Suprapubic skin (tissue), 4 donors: ENCODE measurements at regions not wholly inside any gene's neighbourhood (a gene's known extent, or its start where the extent isn't known, plus 50 kb on each side); places are given as distances from the start of the nearest gene placed in this dataset.

Source experiments
- DNase-seq, 2 donors: peaks; one replicate each; pipeline ENCODE4 v3.0.0-alpha.2; 2019; ENCODE audit warnings: low spot score in 2 of 2
- H3K27ac ChIP-seq: fragments of 200-600 bp; sonication (generic); one replicate; pipeline ENCODE4 v1.5.1; 2019
- H3K27me3 ChIP-seq: fragments of 200-600 bp; sonication (generic); one replicate; pipeline ENCODE4 v1.5.1; 2019
- H3K36me3 ChIP-seq: fragments of 200-600 bp; sonication (generic); one replicate; pipeline ENCODE4 v1.5.1; 2019
- H3K4me1 ChIP-seq: fragments of 200-600 bp; sonication (generic); one replicate; pipeline ENCODE4 v1.5.1; 2019
- H3K4me3 ChIP-seq: fragments of 200-600 bp; sonication (generic); one replicate; pipeline ENCODE4 v1.5.1; 2019; ENCODE audit warnings: mild to moderate bottlenecking
- H3K9me3 ChIP-seq: fragments of 200-600 bp; sonication (generic); one replicate; pipeline ENCODE4 v1.5.1; 2019
- EP300 ChIP-seq: sonication (generic); formaldehyde crosslinking; IDR thresholded peaks from one replicate; pipeline ENCODE4 v1.6.1; 2017; ENCODE audit warnings: antibody characterized with exemption
- POLR2A ChIP-seq, 2 donors: fragments of 450-650 bp; IDR thresholded peaks; one replicate each; pipeline ENCODE4 v1.6.1; 2017; ENCODE audit warnings: antibody characterized with exemption in 2 of 2, mild to moderate bottlenecking in 2 of 2, moderate library complexity in 2 of 2
- POLR2AphosphoS5 ChIP-seq, 3 donors: sonication (generic); formaldehyde crosslinking; IDR thresholded peaks; one replicate each; pipeline ENCODE4 v1.6.1; 2017; ENCODE audit warnings: antibody characterized with exemption in 3 of 3
- WGBS: methylation state at CpG from one replicate; pipeline ENCODE4 v1.1.5; 2018; 5-methylcytosine and 5-hydroxymethylcytosine counted together
- TF ChIP-seq, protein P1 (sequence below), 2 donors: fragments of 200-600 bp in 1 of 2; fragments of 450-650 bp in 1 of 2; sonication (generic) in 1 of 2; IDR thresholded peaks; one replicate each; pipeline ENCODE4 v1.5.1; 2016 to 2019; ENCODE audit warnings: antibody characterized with exemption in 2 of 2, mild to moderate bottlenecking in 1 of 2, moderate library complexity in 1 of 2

DNA sequence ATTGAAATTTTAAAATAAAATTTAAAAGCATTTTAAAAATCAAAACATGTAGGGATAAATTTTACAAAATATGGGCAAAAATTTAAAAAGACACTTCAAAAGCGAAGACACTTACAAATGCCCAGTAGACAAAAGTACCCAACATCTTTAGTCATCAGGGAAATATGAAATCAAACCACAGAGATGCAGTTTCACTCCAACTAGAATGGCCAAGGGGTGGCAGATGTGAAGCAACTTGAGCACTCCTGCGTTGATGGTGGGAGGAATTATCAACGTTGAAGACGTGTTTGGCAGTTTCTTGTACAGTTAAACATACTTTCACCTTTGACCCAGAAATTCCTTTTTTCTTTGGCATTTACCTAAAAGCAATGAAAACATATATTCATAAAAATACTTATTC lies 518.0 kb upstream of the SGCG start:
- no peak for DNase-seq
- no peaks in the 10 kb centered on the region for H3K27me3 ChIP-seq
- H3K9me3 ChIP-seq: no peaks in the 10 kb centered on the region
- TF ChIP-seq POLR2A (IDR thresholded peaks at IDR 0.05) (no peak), POLR2AphosphoS5 (IDR thresholded peaks at IDR 0.05) (no peak), EP300 (no peak)
- TF ChIP-seq, protein P1, sequence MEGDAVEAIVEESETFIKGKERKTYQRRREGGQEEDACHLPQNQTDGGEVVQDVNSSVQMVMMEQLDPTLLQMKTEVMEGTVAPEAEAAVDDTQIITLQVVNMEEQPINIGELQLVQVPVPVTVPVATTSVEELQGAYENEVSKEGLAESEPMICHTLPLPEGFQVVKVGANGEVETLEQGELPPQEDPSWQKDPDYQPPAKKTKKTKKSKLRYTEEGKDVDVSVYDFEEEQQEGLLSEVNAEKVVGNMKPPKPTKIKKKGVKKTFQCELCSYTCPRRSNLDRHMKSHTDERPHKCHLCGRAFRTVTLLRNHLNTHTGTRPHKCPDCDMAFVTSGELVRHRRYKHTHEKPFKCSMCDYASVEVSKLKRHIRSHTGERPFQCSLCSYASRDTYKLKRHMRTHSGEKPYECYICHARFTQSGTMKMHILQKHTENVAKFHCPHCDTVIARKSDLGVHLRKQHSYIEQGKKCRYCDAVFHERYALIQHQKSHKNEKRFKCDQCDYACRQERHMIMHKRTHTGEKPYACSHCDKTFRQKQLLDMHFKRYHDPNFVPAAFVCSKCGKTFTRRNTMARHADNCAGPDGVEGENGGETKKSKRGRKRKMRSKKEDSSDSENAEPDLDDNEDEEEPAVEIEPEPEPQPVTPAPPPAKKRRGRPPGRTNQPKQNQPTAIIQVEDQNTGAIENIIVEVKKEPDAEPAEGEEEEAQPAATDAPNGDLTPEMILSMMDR (IDR thresholded peaks at IDR 0.05): no peak
- H3K4me1 ChIP-seq: no peaks in the 10 kb centered on the region
- WGBS: 64% methylated on average over 4 of the region's 4 CpGs
- H3K4me3 ChIP-seq: no peak overlapping the region
- no peak overlapping the region for H3K27ac ChIP-seq
- H3K36me3 ChIP-seq: no peaks in the 10 kb centered on the region

DNA sequence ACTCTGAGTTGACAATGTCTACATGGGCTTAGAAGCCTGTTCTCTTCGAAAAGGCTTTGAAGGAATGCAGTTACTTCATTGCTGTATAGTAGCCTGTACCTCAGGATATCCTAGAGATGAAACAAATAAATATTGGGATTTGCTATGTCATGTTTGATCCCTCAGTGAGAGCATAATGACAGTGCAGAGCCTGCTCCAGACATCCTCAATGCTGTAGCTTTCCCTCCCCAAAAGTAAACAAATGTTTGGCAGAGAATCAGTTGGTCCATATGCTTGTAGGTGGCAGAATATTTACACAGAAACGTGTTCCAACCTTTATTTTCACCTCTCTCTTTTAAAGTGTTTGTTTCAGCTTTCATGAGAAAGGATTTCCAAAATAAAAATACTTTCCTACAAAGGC lies 515.3 kb upstream of the SGCG start:
- no peak for TF ChIP-seq EP300
- TF ChIP-seq, protein P1 (IDR thresholded peaks at IDR 0.05): no peak
- TF ChIP-seq POLR2AphosphoS5 (IDR thresholded peaks at IDR 0.05): no peak
- TF ChIP-seq POLR2A (IDR thresholded peaks at IDR 0.05): no peak
- 35% methylated on average over 2 of the region's 2 CpGs for WGBS

DNA sequence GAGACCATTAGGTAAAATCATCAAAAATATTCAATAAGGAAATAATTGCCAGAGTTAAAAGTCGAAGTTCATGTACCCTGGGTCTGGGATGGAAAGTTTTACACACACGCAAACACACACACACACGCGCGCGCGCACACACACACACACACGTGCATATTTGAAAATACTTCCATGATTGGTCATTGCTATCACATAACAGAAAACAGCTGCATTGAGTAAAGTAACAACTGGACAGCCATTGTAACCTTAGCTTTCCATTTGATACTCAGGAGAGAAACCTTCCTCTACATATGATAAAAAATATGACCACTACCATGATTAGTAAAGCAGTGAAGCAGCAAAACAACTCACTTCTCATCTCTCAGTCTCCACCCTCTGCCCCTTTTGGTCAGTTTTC lies 490.0 kb upstream of the SGCG start:
- WGBS: 84% methylated on average over 8 of the region's 8 CpGs
- no peak for DNase-seq
- no peak for TF ChIP-seq EP300
- TF ChIP-seq, protein P1 (IDR thresholded peaks at IDR 0.05): no peak
- TF ChIP-seq POLR2AphosphoS5 (IDR thresholded peaks at IDR 0.05): no peak
- TF ChIP-seq POLR2A (IDR thresholded peaks at IDR 0.05): no peak
- Histone ChIP-seq H3K4me1 (no peaks in the 10 kb centered on the region), H3K4me3 (no peak overlapping the region), H3K27ac (no peak overlapping the region), H3K27me3 (no peaks in the 10 kb centered on the region), H3K36me3 (no peaks in the 10 kb centered on the region), H3K9me3 (peaks cover 7% of the 10 kb centered on the region)

More for the DNA sequence above, 515.3 kb upstream of the SGCG start:
- Histone ChIP-seq H3K9me3 (no peaks in the 10 kb centered on the region), H3K27ac (no peak overlapping the region), H3K4me3 (no peak overlapping the region), H3K4me1 (no peaks in the 10 kb centered on the region), H3K36me3 (no peaks in the 10 kb centered on the region), H3K27me3 (no peaks in the 10 kb centered on the region)
- no peak for DNase-seq

DNA sequence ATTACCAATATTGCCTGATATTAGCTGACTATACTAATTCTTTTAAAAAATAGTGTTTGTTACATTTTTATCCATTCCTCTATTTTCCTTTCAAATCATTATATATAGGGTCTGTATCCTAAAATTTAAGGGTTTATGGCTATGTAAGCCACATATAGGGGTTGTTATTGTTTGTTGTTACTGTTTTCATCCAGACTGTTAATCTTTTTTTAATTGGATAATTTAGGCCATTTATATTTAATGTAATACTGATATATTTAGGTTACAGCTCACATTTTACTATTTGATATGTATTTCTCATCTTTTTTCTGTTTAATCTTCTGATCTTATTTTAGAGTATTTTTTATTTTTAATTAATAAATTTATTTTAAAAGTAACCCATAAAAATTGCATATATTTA lies 487.1 kb upstream of the SGCG start:
- H3K9me3 ChIP-seq: peaks cover 7% of the 10 kb centered on the region
- no peak overlapping the region for H3K27ac ChIP-seq
- no peak overlapping the region for H3K4me3 ChIP-seq
- DNase-seq: no peak
- no peaks in the 10 kb centered on the region for H3K36me3 ChIP-seq
- H3K4me1 ChIP-seq: no peaks in the 10 kb centered on the region
- no peaks in the 10 kb centered on the region for H3K27me3 ChIP-seq
- no peak for TF ChIP-seq POLR2A (IDR thresholded peaks at IDR 0.05)
- TF ChIP-seq EP300: no peak
- TF ChIP-seq, protein P1 (IDR thresholded peaks at IDR 0.05): no peak
- no peak for TF ChIP-seq POLR2AphosphoS5 (IDR thresholded peaks at IDR 0.05)

DNA sequence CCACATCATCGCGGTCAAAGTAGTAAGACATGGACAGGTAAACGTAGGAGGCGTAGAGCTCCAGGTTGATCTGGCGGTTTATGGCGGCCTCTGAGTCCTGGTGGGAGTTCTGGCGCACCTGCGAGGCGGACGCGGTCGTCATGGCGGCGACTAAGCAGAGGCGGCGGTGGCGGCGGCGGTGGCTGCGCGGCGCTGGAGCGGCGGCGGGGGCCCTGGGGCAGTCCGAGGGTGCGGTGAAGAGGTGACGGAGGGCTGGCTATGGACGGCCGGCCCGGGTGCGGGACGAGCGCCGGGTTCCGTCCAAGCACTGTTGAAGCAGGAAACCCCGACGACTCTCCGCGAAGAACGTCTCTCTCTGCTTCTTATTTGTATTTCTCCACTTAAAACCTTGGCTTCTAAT lies 484.3 kb upstream of the SGCG start:
- Histone ChIP-seq H3K4me3 (no peak overlapping the region), H3K4me1 (no peaks in the 10 kb centered on the region), H3K9me3 (peaks cover 7% of the 10 kb centered on the region), H3K27me3 (no peaks in the 10 kb centered on the region), H3K27ac (no peak overlapping the region), H3K36me3 (no peaks in the 10 kb centered on the region)
- no peak for TF ChIP-seq POLR2AphosphoS5 (IDR thresholded peaks at IDR 0.05)
- TF ChIP-seq, protein P1 (IDR thresholded peaks at IDR 0.05): no peak
- no peak for TF ChIP-seq EP300
- TF ChIP-seq POLR2A (IDR thresholded peaks at IDR 0.05): no peak
- WGBS: 85% methylated on average over 41 of the region's 41 CpGs
- no peak for DNase-seq
